ENCODE measurements at regions not wholly inside any gene's neighbourhood (a gene's known extent, or its start where the extent isn't known, plus 50 kb on each side); places are given as distances from the start of the nearest gene placed in this dataset.

- WGBS, 2 experiments: 80 to 91% methylated on average over 3 of the region's 3 CpGs
- no peaks in the 10 kb centered on the region for H3K9me3 ChIP-seq (ENCODE audit: control insufficient read depth, low read length)
- no peak overlapping the region for H3K27ac ChIP-seq (ENCODE audit: insufficient read depth, low read depth, low read length, poor library complexity, severe bottlenecking)
- no peaks in the 10 kb centered on the region for H3K27me3 ChIP-seq (ENCODE audit: control insufficient read depth, insufficient read depth, low read length, poor library complexity, severe bottlenecking)
- no peak overlapping the region for H3K4me3 ChIP-seq (ENCODE audit: insufficient read depth, low read depth, low read length)
- H3K4me1 ChIP-seq (ENCODE audit: control insufficient read depth, insufficient read depth, low read length): no peaks in the 10 kb centered on the region
- no peaks in the 10 kb centered on the region for H3K36me3 ChIP-seq (ENCODE audit: control insufficient read depth, insufficient read depth, low read length)
These were observed 78.7 kb upstream of the SPTBN1 start for GRCh38 chr2:54377451-54377850.

- Histone ChIP-seq H3K27ac (ENCODE audit: insufficient read depth, low read depth, low read length, poor library complexity, severe bottlenecking) (no peak overlapping the region), H3K4me3 (ENCODE audit: insufficient read depth, low read depth, low read length) (no peak overlapping the region), H3K27me3 (ENCODE audit: control insufficient read depth, insufficient read depth, low read length, poor library complexity, severe bottlenecking) (no peaks in the 10 kb centered on the region), H3K4me1 (ENCODE audit: control insufficient read depth, insufficient read depth, low read length) (no peaks in the 10 kb centered on the region), H3K36me3 (ENCODE audit: control insufficient read depth, insufficient read depth, low read length) (no peaks in the 10 kb centered on the region), H3K9me3 (ENCODE audit: control insufficient read depth, low read length) (no peaks in the 10 kb centered on the region)
- WGBS, 2 experiments: 50 to 61% methylated on average over 10 of the region's 10 CpGs
These were observed 78.1 kb upstream of the SPTBN1 start for GRCh38 chr2:54377901-54378493.

GRCh38 chr2:54380670-54381069 lies 75.5 kb upstream of the SPTBN1 start:
- Histone ChIP-seq H3K4me3 (ENCODE audit: insufficient read depth, low read depth, low read length) (no peak overlapping the region), H3K9me3 (ENCODE audit: control insufficient read depth, low read length) (no peaks in the 10 kb centered on the region), H3K27ac (ENCODE audit: insufficient read depth, low read depth, low read length, poor library complexity, severe bottlenecking) (no peak overlapping the region), H3K27me3 (ENCODE audit: control insufficient read depth, insufficient read depth, low read length, poor library complexity, severe bottlenecking) (no peaks in the 10 kb centered on the region), H3K36me3 (ENCODE audit: control insufficient read depth, insufficient read depth, low read length) (no peaks in the 10 kb centered on the region), H3K4me1 (ENCODE audit: control insufficient read depth, insufficient read depth, low read length) (no peaks in the 10 kb centered on the region)
- 91 to 94% methylated on average over 8 of the region's 8 CpGs for WGBS, 2 experiments

- Histone ChIP-seq H3K9me3 (ENCODE audit: control insufficient read depth, low read length) (no peaks in the 10 kb centered on the region), H3K27ac (ENCODE audit: insufficient read depth, low read depth, low read length, poor library complexity, severe bottlenecking) (no peak overlapping the region), H3K27me3 (ENCODE audit: control insufficient read depth, insufficient read depth, low read length, poor library complexity, severe bottlenecking) (no peaks in the 10 kb centered on the region), H3K36me3 (ENCODE audit: control insufficient read depth, insufficient read depth, low read length) (no peaks in the 10 kb centered on the region), H3K4me1 (ENCODE audit: control insufficient read depth, insufficient read depth, low read length) (no peaks in the 10 kb centered on the region), H3K4me3 (ENCODE audit: insufficient read depth, low read depth, low read length) (no peak overlapping the region)
- WGBS, 2 experiments: 89 to 91% methylated on average over 5 of the region's 5 CpGs
These were observed 74.8 kb upstream of the SPTBN1 start for GRCh38 chr2:54381293-54381692.

- Histone ChIP-seq H3K27ac (ENCODE audit: insufficient read depth, low read depth, low read length, poor library complexity, severe bottlenecking) (no peak overlapping the region), H3K27me3 (ENCODE audit: control insufficient read depth, insufficient read depth, low read length, poor library complexity, severe bottlenecking) (no peaks in the 10 kb centered on the region), H3K9me3 (ENCODE audit: control insufficient read depth, low read length) (no peaks in the 10 kb centered on the region), H3K4me1 (ENCODE audit: control insufficient read depth, insufficient read depth, low read length) (peaks cover 1% of the 10 kb centered on the region), H3K36me3 (ENCODE audit: control insufficient read depth, insufficient read depth, low read length) (no peaks in the 10 kb centered on the region), H3K4me3 (ENCODE audit: insufficient read depth, low read depth, low read length) (no peak overlapping the region)
- 96 to 97% methylated on average over 4 of the region's 4 CpGs for WGBS, 2 experiments
These were observed 73.5 kb upstream of the SPTBN1 start for GRCh38 chr2:54382601-54383000.

GRCh38 chr2:54384301-54385203 lies 71.6 kb upstream of the SPTBN1 start:
- Histone ChIP-seq H3K27ac (ENCODE audit: insufficient read depth, low read depth, low read length, poor library complexity, severe bottlenecking) (no peak overlapping the region), H3K36me3 (ENCODE audit: control insufficient read depth, insufficient read depth, low read length) (no peaks in the 10 kb centered on the region), H3K4me1 (ENCODE audit: control insufficient read depth, insufficient read depth, low read length) (peaks cover 8% of the 10 kb centered on the region), H3K4me3 (ENCODE audit: insufficient read depth, low read depth, low read length) (no peak overlapping the region), H3K9me3 (ENCODE audit: control insufficient read depth, low read length) (no peaks in the 10 kb centered on the region), H3K27me3 (ENCODE audit: control insufficient read depth, insufficient read depth, low read length, poor library complexity, severe bottlenecking) (no peaks in the 10 kb centered on the region)
- 32 to 34% methylated on average over 10 to 11 of the region's 11 CpGs for WGBS, 2 experiments

GRCh38 chr2:54385271-54385670 lies 70.9 kb upstream of the SPTBN1 start:
- Histone ChIP-seq H3K36me3 (ENCODE audit: control insufficient read depth, insufficient read depth, low read length) (no peaks in the 10 kb centered on the region), H3K27ac (ENCODE audit: insufficient read depth, low read depth, low read length, poor library complexity, severe bottlenecking) (no peak overlapping the region), H3K27me3 (ENCODE audit: control insufficient read depth, insufficient read depth, low read length, poor library complexity, severe bottlenecking) (no peaks in the 10 kb centered on the region), H3K4me1 (ENCODE audit: control insufficient read depth, insufficient read depth, low read length) (peaks cover 8% of the 10 kb centered on the region), H3K9me3 (ENCODE audit: control insufficient read depth, low read length) (no peaks in the 10 kb centered on the region), H3K4me3 (ENCODE audit: insufficient read depth, low read depth, low read length) (no peak overlapping the region)
- WGBS, 2 experiments: 88 to 95% methylated on average over 1 of the region's 1 CpG

- Histone ChIP-seq H3K4me3 (ENCODE audit: insufficient read depth, low read depth, low read length) (no peak overlapping the region), H3K27ac (ENCODE audit: insufficient read depth, low read depth, low read length, poor library complexity, severe bottlenecking) (no peak overlapping the region)
- WGBS, 2 experiments: 90 to 92% methylated on average over 2 to 3 of the region's 3 CpGs
These were observed 69.5 kb upstream of the SPTBN1 start for GRCh38 chr2:54386585-54386984.

GRCh38 chr2:54387059-54387991 lies 68.8 kb upstream of the SPTBN1 start:
- 80 to 90% methylated on average over 6 of the region's 7 CpGs for WGBS, 2 experiments
- no peaks in the 10 kb centered on the region for H3K9me3 ChIP-seq (ENCODE audit: control insufficient read depth, low read length)
- H3K36me3 ChIP-seq (ENCODE audit: control insufficient read depth, insufficient read depth, low read length): no peaks in the 10 kb centered on the region
- peak overlapping the region; percentile 64 for H3K27ac ChIP-seq (ENCODE audit: insufficient read depth, low read depth, low read length, poor library complexity, severe bottlenecking)
- no peaks in the 10 kb centered on the region for H3K27me3 ChIP-seq (ENCODE audit: control insufficient read depth, insufficient read depth, low read length, poor library complexity, severe bottlenecking)
- peaks cover 8% of the 10 kb centered on the region for H3K4me1 ChIP-seq (ENCODE audit: control insufficient read depth, insufficient read depth, low read length)
- H3K4me3 ChIP-seq (ENCODE audit: insufficient read depth, low read depth, low read length): no peak overlapping the region

More at GRCh38 chr2:54386585-54386984, 69.5 kb upstream of the SPTBN1 start:
- Histone ChIP-seq H3K36me3 (ENCODE audit: control insufficient read depth, insufficient read depth, low read length) (no peaks in the 10 kb centered on the region), H3K9me3 (ENCODE audit: control insufficient read depth, low read length) (no peaks in the 10 kb centered on the region), H3K27me3 (ENCODE audit: control insufficient read depth, insufficient read depth, low read length, poor library complexity, severe bottlenecking) (no peaks in the 10 kb centered on the region), H3K4me1 (ENCODE audit: control insufficient read depth, insufficient read depth, low read length) (peaks cover 8% of the 10 kb centered on the region)

- Histone ChIP-seq H3K27me3 (ENCODE audit: control insufficient read depth, insufficient read depth, low read length, poor library complexity, severe bottlenecking) (no peaks in the 10 kb centered on the region), H3K9me3 (ENCODE audit: control insufficient read depth, low read length) (no peaks in the 10 kb centered on the region), H3K4me1 (ENCODE audit: control insufficient read depth, insufficient read depth, low read length) (peaks cover 8% of the 10 kb centered on the region), H3K36me3 (ENCODE audit: control insufficient read depth, insufficient read depth, low read length) (no peaks in the 10 kb centered on the region), H3K27ac (ENCODE audit: insufficient read depth, low read depth, low read length, poor library complexity, severe bottlenecking) (peak overlapping the region; percentile 64), H3K4me3 (ENCODE audit: insufficient read depth, low read depth, low read length) (no peak overlapping the region)
- 57 to 71% methylated on average over 5 of the region's 5 CpGs for WGBS, 2 experiments
These were observed 68.1 kb upstream of the SPTBN1 start for GRCh38 chr2:54388076-54388475.

Measured in ectodermal cell (in vitro differentiated cells).